Ascending aorta (tissue), 2 donors: ENCODE measurements at regions not wholly inside any gene's neighbourhood (a gene's known extent, or its start where the extent isn't known, plus 50 kb on each side); places are given as distances from the start of the nearest gene placed in this dataset.
"Not testable (repeated sequence)": the region's sequence is repeated elsewhere in the genome, so short reads cannot be mapped to it uniquely, and the experiment has no call there.

Experiments used
- DNase-seq, 2 donors: peaks; one replicate each; pipeline ENCODE4 v3.0.0-alpha.2; 2019; ENCODE audit warnings: low spot score in 2 of 2
- H3K27ac ChIP-seq, 2 donors: fragments of 200-600 bp; sonication (generic); one replicate each; pipeline ENCODE4 v1.5.1; 2016 to 2017; ENCODE audit warnings: mild to moderate bottlenecking in 1 of 2
- H3K27me3 ChIP-seq: fragments of 200-600 bp; sonication (generic); one replicate; pipeline ENCODE4 v1.5.1; 2017
- H3K36me3 ChIP-seq, 2 donors: fragments of 200-600 bp; sonication (generic); one replicate each; pipeline ENCODE4 v1.5.1; 2016
- H3K4me1 ChIP-seq, 2 donors: fragments of 200-600 bp; sonication (generic); one replicate each; pipeline ENCODE4 v1.5.1; 2016 to 2017; ENCODE audit warnings: mild to moderate bottlenecking in 1 of 2
- H3K4me3 ChIP-seq, 2 donors: fragments of 200-600 bp; sonication (generic); one replicate each; pipeline ENCODE4 v1.5.1; 2016 to 2017; ENCODE audit warnings: mild to moderate bottlenecking in 1 of 2
- H3K9me3 ChIP-seq, 2 donors: fragments of 200-600 bp; sonication (generic); one replicate each; pipeline ENCODE4 v1.5.1; 2016
- intact Hi-C: fragments of 100-400 bp; cut with DNase I; formaldehyde crosslinking; loops from one replicate; pipeline ENCODE4 v1.15.1; 2023
- TF ChIP-seq, protein P1 (sequence below), 3 experiments: fragments of 200-600 bp in 2 of 3; fragments of 450-650 bp in 1 of 3; sonication (generic) in 2 of 3; IDR thresholded peaks; one replicate each; pipeline ENCODE4 v1.5.1; 2016 to 2019; ENCODE audit warnings: antibody characterized with exemption in 3 of 3, mild to moderate bottlenecking in 1 of 3, moderate library complexity in 1 of 3

GRCh38 chr5:157951673-157952373 is 92.9 kb upstream of the CLINT1 start:
- intact Hi-C loops: no loop called here
- no peaks in the 10 kb centered on the region for H3K9me3 ChIP-seq
- no peaks in the 10 kb centered on the region for H3K27me3 ChIP-seq
- TF ChIP-seq, protein P1, sequence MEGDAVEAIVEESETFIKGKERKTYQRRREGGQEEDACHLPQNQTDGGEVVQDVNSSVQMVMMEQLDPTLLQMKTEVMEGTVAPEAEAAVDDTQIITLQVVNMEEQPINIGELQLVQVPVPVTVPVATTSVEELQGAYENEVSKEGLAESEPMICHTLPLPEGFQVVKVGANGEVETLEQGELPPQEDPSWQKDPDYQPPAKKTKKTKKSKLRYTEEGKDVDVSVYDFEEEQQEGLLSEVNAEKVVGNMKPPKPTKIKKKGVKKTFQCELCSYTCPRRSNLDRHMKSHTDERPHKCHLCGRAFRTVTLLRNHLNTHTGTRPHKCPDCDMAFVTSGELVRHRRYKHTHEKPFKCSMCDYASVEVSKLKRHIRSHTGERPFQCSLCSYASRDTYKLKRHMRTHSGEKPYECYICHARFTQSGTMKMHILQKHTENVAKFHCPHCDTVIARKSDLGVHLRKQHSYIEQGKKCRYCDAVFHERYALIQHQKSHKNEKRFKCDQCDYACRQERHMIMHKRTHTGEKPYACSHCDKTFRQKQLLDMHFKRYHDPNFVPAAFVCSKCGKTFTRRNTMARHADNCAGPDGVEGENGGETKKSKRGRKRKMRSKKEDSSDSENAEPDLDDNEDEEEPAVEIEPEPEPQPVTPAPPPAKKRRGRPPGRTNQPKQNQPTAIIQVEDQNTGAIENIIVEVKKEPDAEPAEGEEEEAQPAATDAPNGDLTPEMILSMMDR (IDR thresholded peaks at IDR 0.05): no peak
- DNase-seq: no peak
- H3K4me1 ChIP-seq: peaks cover 0 to 3% of the 10 kb centered on the region in 2 donors
- no peak overlapping the region for H3K4me3 ChIP-seq
- no peak overlapping the region for H3K27ac ChIP-seq
- H3K36me3 ChIP-seq: no peaks in the 10 kb centered on the region

DNA sequence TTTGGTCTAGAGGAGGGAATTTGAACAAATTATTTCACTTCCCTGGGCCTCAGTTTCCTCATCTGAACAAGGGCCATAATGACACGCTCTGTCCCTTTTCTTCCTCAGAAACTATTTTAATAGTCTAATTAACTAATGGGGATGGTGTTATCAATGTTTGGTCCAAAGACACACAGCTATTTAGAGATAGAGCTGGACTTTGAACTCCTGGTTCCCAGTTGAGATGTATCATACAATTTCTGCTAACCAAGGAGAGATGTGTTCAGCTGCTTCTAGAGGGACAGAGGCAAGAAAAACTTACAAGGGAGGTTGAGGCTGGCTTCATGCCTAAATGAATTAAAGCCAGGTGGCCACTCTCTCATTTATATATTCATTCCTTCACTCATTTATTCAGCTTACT is 90.6 kb upstream of the CLINT1 start:
- H3K9me3 ChIP-seq: no peaks in the 10 kb centered on the region
- intact Hi-C loops: no loop called here
- H3K36me3 ChIP-seq: no peaks in the 10 kb centered on the region
- TF ChIP-seq, protein P1 (IDR thresholded peaks at IDR 0.05): no peak
- no peak overlapping the region for H3K27ac ChIP-seq
- H3K4me3 ChIP-seq: no peak overlapping the region
- no peak for DNase-seq
- H3K27me3 ChIP-seq: no peaks in the 10 kb centered on the region
- peaks cover 0 to 3% of the 10 kb centered on the region in 2 donors for H3K4me1 ChIP-seq

- no peaks in the 10 kb centered on the region for H3K9me3 ChIP-seq
- H3K27me3 ChIP-seq: no peaks in the 10 kb centered on the region
- H3K27ac ChIP-seq: no peak overlapping the region
- peak overlapping the region in 1 of 2 donors; percentile 33 for H3K4me3 ChIP-seq
- intact Hi-C loops: loop anchor here (1.0 kb wide), 1 partner anchor 132 kb away; no protein-coding TSS in a partner anchor
- peaks cover 0 to 3% of the 10 kb centered on the region in 2 donors for H3K4me1 ChIP-seq
- H3K36me3 ChIP-seq: no peaks in the 10 kb centered on the region
- TF ChIP-seq, protein P1 (IDR thresholded peaks at IDR 0.05): peak; percentile 69 to 78 (median 73)
- DNase-seq: peak; percentile 64 to 95
These were observed 89.9 kb upstream of the CLINT1 start for GRCh38 chr5:157948738-157949410.

GRCh38 chr5:157947156-157947555 is 88.2 kb upstream of the CLINT1 start:
- Histone ChIP-seq H3K4me3 (no peak overlapping the region), H3K36me3 (no peaks in the 10 kb centered on the region), H3K9me3 (no peaks in the 10 kb centered on the region), H3K27me3 (no peaks in the 10 kb centered on the region), H3K4me1 (peaks cover 0 to 3% of the 10 kb centered on the region in 2 donors), H3K27ac (no peak overlapping the region)
- intact Hi-C loops: no loop called here
- DNase-seq: no peak
- TF ChIP-seq, protein P1 (IDR thresholded peaks at IDR 0.05): no peak

DNA sequence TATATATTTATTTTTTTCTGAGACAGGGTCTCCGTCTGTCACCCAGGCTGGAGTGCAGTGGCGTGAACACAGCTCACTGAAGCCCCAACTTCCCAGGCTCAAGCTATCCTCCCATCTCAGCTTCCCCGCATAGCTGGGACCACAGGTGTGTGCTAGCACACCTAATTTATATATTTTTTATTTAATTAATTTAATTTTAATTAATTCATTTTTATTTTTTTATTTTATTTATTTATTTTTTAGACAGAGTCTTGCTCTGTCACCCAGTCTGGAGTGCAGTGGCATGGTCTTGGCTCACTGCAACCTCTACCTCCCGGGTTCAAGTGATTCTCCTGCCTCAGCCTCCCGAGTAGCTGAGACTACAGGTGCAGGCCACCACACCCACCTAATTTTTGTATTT is 86.9 kb upstream of the CLINT1 start:
- H3K36me3 ChIP-seq, H3K27me3 ChIP-seq, H3K4me1 ChIP-seq, intact Hi-C loops, H3K4me3 ChIP-seq, H3K9me3 ChIP-seq, DNase-seq, H3K27ac ChIP-seq: not testable (repeated sequence)

DNA sequence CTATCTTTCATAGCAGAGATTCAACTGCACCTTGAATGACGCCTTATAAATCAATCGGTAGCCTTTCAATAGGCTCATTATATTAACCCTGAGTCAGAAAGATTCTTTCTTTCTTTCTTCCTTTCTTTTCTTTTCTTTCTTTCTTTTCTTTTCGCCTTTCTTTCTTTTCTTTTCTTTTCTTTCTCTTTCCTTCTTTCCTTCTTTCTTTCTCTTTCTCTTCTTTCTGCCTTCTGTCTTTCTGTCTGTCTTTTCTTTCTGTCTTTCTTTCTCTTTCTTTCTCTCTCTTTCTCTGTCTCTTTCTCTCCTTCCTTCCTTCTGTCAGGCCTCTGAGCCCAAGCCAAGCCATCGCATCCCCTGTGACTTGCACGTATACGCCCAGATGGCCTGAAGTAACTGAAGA is 86.0 kb upstream of the CLINT1 start:
- Histone ChIP-seq H3K4me1 (peaks cover 0 to 3% of the 10 kb centered on the region in 2 donors), H3K27ac (no peak overlapping the region), H3K27me3 (no peaks in the 10 kb centered on the region), H3K36me3 (no peaks in the 10 kb centered on the region), H3K9me3 (no peaks in the 10 kb centered on the region), H3K4me3 (no peak overlapping the region)
- TF ChIP-seq, protein P1 (IDR thresholded peaks at IDR 0.05): no peak
- intact Hi-C loops: no loop called here
- no peak for DNase-seq
